KMS-11 (cell line): ENCODE measurements at regions not wholly inside any gene's neighbourhood (a gene's known extent, or its start where the extent isn't known, plus 50 kb on each side); places are given as distances from the start of the nearest gene placed in this dataset.

Experiments
- H2AFZ ChIP-seq: fragments of 200-600 bp; sonication (generic); 2 replicates; pipeline ENCODE4 v1.6.1; 2016; ENCODE audit warnings: antibody characterized with exemption, mixed run types, low read depth
- H3K27ac ChIP-seq: fragments of 200-600 bp; sonication (generic); 2 replicates; pipeline ENCODE4 v1.6.1; 2016; ENCODE audit warnings: mild to moderate bottlenecking, mixed run types
- H3K27me3 ChIP-seq: fragments of 200-600 bp; sonication (generic); 2 replicates; pipeline ENCODE4 v1.6.1; 2017; ENCODE audit warnings: mild to moderate bottlenecking, low read depth, mixed run types, moderate library complexity; ENCODE audit not compliant: insufficient read depth
- H3K36me3 ChIP-seq: fragments of 200-600 bp; sonication (generic); 2 replicates; pipeline ENCODE4 v1.6.1; 2017; ENCODE audit warnings: mild to moderate bottlenecking, mixed run types; ENCODE audit not compliant: insufficient read depth
- H3K4me1 ChIP-seq: fragments of 200-600 bp; sonication (generic); 2 replicates; pipeline ENCODE4 v1.6.1; 2016; ENCODE audit warnings: mild to moderate bottlenecking, low read depth, mixed run types; ENCODE audit not compliant: poor library complexity, severe bottlenecking
- H3K4me2 ChIP-seq: fragments of 200-600 bp; sonication (generic); 2 replicates; pipeline ENCODE4 v1.7.0; 2016; ENCODE audit warnings: mild to moderate bottlenecking, mixed run types
- H3K4me3 ChIP-seq: fragments of 200-600 bp; sonication (generic); IDR thresholded peaks from 2 replicates; pipeline ENCODE4 v1.6.1; 2017; ENCODE audit warnings: low read depth, low read length, mixed read lengths; ENCODE audit not compliant: insufficient read depth
- H3K79me2 ChIP-seq: fragments of 200-600 bp; sonication (generic); 2 replicates; pipeline ENCODE4 v1.6.1; 2016; ENCODE audit warnings: low read depth, mixed run types; ENCODE audit not compliant: insufficient read depth
- H3K9ac ChIP-seq: fragments of 200-600 bp; sonication (generic); 2 replicates; pipeline ENCODE4 v1.6.1; 2016; ENCODE audit warnings: mild to moderate bottlenecking, mixed run types
- H4K20me1 ChIP-seq: fragments of 200-600 bp; sonication (generic); 2 replicates; pipeline ENCODE4 v1.6.1; 2016; ENCODE audit warnings: mild to moderate bottlenecking, mixed run types; ENCODE audit not compliant: insufficient read depth
- CTCF ChIP-seq: fragments of 200-600 bp; sonication (generic); conservative IDR thresholded peaks from 2 replicates; pipeline ENCODE4 v1.6.1; 2017; ENCODE audit warnings: low read depth, mild to moderate bottlenecking, antibody characterized with exemption, low read length, moderate library complexity, mixed read lengths

GRCh38 chr1:56387071-56387740 is 192.2 kb downstream of the PLPP3 start:
- no peak overlapping the region for H3K4me3 ChIP-seq
- no peaks in the 10 kb centered on the region for H3K4me1 ChIP-seq
- H2AFZ ChIP-seq, result no peak overlapping the region
- H3K36me3 ChIP-seq, result no peaks in the 10 kb centered on the region
- no peaks in the 10 kb centered on the region for H3K79me2 ChIP-seq
- H4K20me1 ChIP-seq, result no peaks in the 10 kb centered on the region
- TF ChIP-seq CTCF, result no peak
- no peak overlapping the region for H3K4me2 ChIP-seq
- no peak overlapping the region for H3K27ac ChIP-seq
- H3K9ac ChIP-seq, result no peak overlapping the region
- no peaks in the 10 kb centered on the region for H3K27me3 ChIP-seq

- H3K9ac ChIP-seq, result no peak overlapping the region
- no peak overlapping the region for H3K4me2 ChIP-seq
- H3K36me3 ChIP-seq, result no peaks in the 10 kb centered on the region
- H3K27me3 ChIP-seq, result no peaks in the 10 kb centered on the region
- no peaks in the 10 kb centered on the region for H4K20me1 ChIP-seq
- no peak overlapping the region for H3K4me3 ChIP-seq
- H3K27ac ChIP-seq, result no peak overlapping the region
- no peak for TF ChIP-seq CTCF
- no peak overlapping the region for H2AFZ ChIP-seq
- no peaks in the 10 kb centered on the region for H3K79me2 ChIP-seq
- no peaks in the 10 kb centered on the region for H3K4me1 ChIP-seq
Measured at GRCh38 chr1:56385314-56385713, 194.0 kb downstream of the PLPP3 start.

GRCh38 chr1:56382929-56383328 is 196.4 kb downstream of the PLPP3 start:
- Histone ChIP-seq H3K4me3 (no peak overlapping the region), H4K20me1 (no peaks in the 10 kb centered on the region), H3K27me3 (no peaks in the 10 kb centered on the region), H3K27ac (no peak overlapping the region), H3K79me2 (no peaks in the 10 kb centered on the region), H3K4me2 (no peak overlapping the region), H3K4me1 (no peaks in the 10 kb centered on the region), H3K36me3 (no peaks in the 10 kb centered on the region), H2AFZ (no peak overlapping the region), H3K9ac (no peak overlapping the region)
- TF ChIP-seq CTCF, result no peak

GRCh38 chr1:56380531-56380930 is 198.8 kb downstream of the PLPP3 start:
- H3K27ac ChIP-seq, result no peak overlapping the region
- no peaks in the 10 kb centered on the region for H3K36me3 ChIP-seq
- H3K27me3 ChIP-seq, result no peaks in the 10 kb centered on the region
- H3K4me1 ChIP-seq, result no peaks in the 10 kb centered on the region
- H3K9ac ChIP-seq, result no peak overlapping the region
- TF ChIP-seq CTCF, result no peak
- H3K4me3 ChIP-seq, result no peak overlapping the region
- H4K20me1 ChIP-seq, result no peaks in the 10 kb centered on the region
- no peak overlapping the region for H2AFZ ChIP-seq
- H3K79me2 ChIP-seq, result no peaks in the 10 kb centered on the region
- H3K4me2 ChIP-seq, result no peak overlapping the region
